ENCODE measurements at regions not wholly inside any gene's neighbourhood (a gene's known extent, or its start where the extent isn't known, plus 50 kb on each side); places are given as distances from the start of the nearest gene placed in this dataset.

DNA sequence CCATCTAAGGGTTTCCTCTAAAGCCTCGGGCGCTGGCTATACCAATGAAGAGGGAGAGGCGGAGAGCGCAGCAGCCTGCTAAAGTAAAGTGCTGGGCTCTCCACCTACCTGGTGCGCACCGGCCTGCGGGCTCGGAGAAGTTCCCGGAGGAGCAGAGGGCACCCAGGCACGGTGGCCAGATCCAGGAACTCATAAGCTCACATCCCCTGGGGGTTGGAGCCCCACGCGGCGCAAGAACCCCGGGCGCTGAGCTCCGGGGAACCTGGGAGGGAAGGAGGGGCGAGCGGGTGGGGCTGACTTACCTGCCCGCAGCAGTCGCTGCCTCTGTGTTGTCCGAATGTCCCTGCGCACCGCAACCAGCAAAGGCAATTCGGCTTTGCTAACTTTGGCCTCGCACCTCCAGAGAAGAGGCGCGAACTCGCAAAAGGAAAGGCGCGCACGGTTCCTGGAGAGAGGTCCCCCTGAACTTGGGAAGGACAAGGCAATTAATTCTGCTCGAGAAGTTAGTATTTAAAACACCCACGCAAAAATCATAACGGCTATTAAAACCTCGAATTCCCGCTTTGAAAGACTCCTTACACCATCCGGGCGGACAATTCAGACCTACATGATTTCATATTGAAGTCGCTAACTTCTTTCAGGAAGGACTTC is 127.6 kb upstream of the C11orf58 start:
- H3K36me3 ChIP-seq (ENCODE audit: insufficient read depth, low read length), result no peaks in the 10 kb centered on the region
- peaks cover 45% of the 10 kb centered on the region for H3K27me3 ChIP-seq (ENCODE audit: insufficient read depth, low read length)
- H3K4me1 ChIP-seq (ENCODE audit: insufficient read depth, low read length), result peaks cover 35% of the 10 kb centered on the region
- H3K9me3 ChIP-seq (ENCODE audit: low read length), result no peaks in the 10 kb centered on the region
- H3K4me3 ChIP-seq (ENCODE audit: low read length), result no peak overlapping the region
- H2AFZ ChIP-seq (ENCODE audit: low read depth, low read length), result no peak overlapping the region

GRCh38 chr11:16610213-16610737 is 128.2 kb upstream of the C11orf58 start:
- Histone ChIP-seq H3K9me3 (ENCODE audit: low read length) (no peaks in the 10 kb centered on the region), H2AFZ (ENCODE audit: low read depth, low read length) (no peak overlapping the region), H3K4me3 (ENCODE audit: low read length) (no peak overlapping the region), H3K27me3 (ENCODE audit: insufficient read depth, low read length) (peaks cover 45% of the 10 kb centered on the region), H3K4me1 (ENCODE audit: insufficient read depth, low read length) (peaks cover 39% of the 10 kb centered on the region), H3K36me3 (ENCODE audit: insufficient read depth, low read length) (no peaks in the 10 kb centered on the region)

- Histone ChIP-seq H3K27me3 (ENCODE audit: insufficient read depth, low read length) (peaks cover 45% of the 10 kb centered on the region), H3K36me3 (ENCODE audit: insufficient read depth, low read length) (no peaks in the 10 kb centered on the region), H3K4me3 (ENCODE audit: low read length) (no peak overlapping the region), H3K9me3 (ENCODE audit: low read length) (no peaks in the 10 kb centered on the region), H2AFZ (ENCODE audit: low read depth, low read length) (no peak overlapping the region), H3K4me1 (ENCODE audit: insufficient read depth, low read length) (peaks cover 39% of the 10 kb centered on the region)
Measured at GRCh38 chr11:16609769-16610168, 128.7 kb upstream of the C11orf58 start.

GRCh38 chr11:16607675-16608644 is 130.5 kb upstream of the C11orf58 start:
- Histone ChIP-seq H3K27me3 (ENCODE audit: insufficient read depth, low read length) (peaks cover 38% of the 10 kb centered on the region), H3K9me3 (ENCODE audit: low read length) (no peaks in the 10 kb centered on the region), H3K4me1 (ENCODE audit: insufficient read depth, low read length) (peaks cover 41% of the 10 kb centered on the region), H3K4me3 (ENCODE audit: low read length) (peak overlapping the region; percentile 65), H2AFZ (ENCODE audit: low read depth, low read length) (peak overlapping the region; percentile 86), H3K36me3 (ENCODE audit: insufficient read depth, low read length) (no peaks in the 10 kb centered on the region)

DNA sequence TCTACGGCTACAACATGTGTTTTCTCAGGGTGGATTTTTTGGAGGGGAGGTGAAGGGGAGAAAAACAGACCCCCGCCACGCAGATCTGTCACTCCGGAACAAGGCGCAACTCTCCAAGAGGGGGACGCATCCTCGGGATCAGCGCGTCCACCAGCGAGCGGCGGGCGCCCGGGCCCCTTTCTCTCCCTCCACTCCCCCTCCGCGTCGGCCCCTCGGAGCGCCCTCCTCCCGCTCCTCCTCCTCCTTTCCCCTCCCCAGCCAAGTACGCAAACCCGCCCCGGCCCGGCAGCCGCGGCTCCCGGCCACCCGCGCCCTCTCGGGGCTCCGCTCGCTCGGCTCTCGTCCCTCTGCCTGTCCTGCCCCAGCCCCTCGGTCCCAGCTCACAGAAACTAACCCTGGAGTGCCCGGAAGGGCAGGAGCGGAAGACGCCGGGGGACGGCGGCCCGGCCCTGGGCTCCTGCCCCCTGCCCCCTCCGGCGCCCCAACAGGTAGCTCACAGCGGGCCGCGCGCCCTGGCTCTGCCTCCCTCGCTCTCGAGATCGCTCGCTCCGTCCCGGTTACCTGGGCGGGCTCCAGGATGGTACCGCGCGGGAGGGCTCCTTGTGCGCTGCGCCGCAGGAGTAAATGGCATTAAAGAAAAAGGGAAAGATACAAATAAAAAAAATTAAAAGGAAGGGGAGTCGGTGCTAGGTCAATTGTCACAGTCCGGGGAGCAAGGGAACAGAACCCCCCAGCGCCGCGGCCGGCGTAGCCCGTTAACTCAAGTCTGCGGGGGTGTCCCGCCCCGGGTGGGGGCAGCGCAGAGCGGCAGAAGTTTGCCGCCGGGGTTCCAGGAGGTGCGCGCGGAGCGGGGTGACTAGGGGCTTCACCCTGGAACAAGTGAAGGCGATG is 131.4 kb upstream of the C11orf58 start:
- Histone ChIP-seq H3K36me3 (ENCODE audit: insufficient read depth, low read length) (no peaks in the 10 kb centered on the region), H3K27me3 (ENCODE audit: insufficient read depth, low read length) (peaks cover 31% of the 10 kb centered on the region), H3K9me3 (ENCODE audit: low read length) (no peaks in the 10 kb centered on the region), H3K4me1 (ENCODE audit: insufficient read depth, low read length) (peaks cover 34% of the 10 kb centered on the region), H2AFZ (ENCODE audit: low read depth, low read length) (peak overlapping the region; percentile 86), H3K4me3 (ENCODE audit: low read length) (peak overlapping the region; percentile 65)

- H3K36me3 ChIP-seq (ENCODE audit: insufficient read depth, low read length), result no peaks in the 10 kb centered on the region
- H3K9me3 ChIP-seq (ENCODE audit: low read length), result no peaks in the 10 kb centered on the region
- peak overlapping the region; percentile 65 for H3K4me3 ChIP-seq (ENCODE audit: low read length)
- peak overlapping the region; percentile 86 for H2AFZ ChIP-seq (ENCODE audit: low read depth, low read length)
- H3K4me1 ChIP-seq (ENCODE audit: insufficient read depth, low read length), result peaks cover 25% of the 10 kb centered on the region
- peaks cover 22% of the 10 kb centered on the region for H3K27me3 ChIP-seq (ENCODE audit: insufficient read depth, low read length)
Measured at GRCh38 chr11:16605894-16606783, 132.3 kb upstream of the C11orf58 start.

- Histone ChIP-seq H3K4me3 (ENCODE audit: low read length) (peak overlapping the region; percentile 65), H3K4me1 (ENCODE audit: insufficient read depth, low read length) (peaks cover 25% of the 10 kb centered on the region), H3K36me3 (ENCODE audit: insufficient read depth, low read length) (no peaks in the 10 kb centered on the region), H2AFZ (ENCODE audit: low read depth, low read length) (peak overlapping the region; percentile 86), H3K27me3 (ENCODE audit: insufficient read depth, low read length) (peaks cover 15% of the 10 kb centered on the region), H3K9me3 (ENCODE audit: low read length) (no peaks in the 10 kb centered on the region)
Measured at GRCh38 chr11:16605389-16605893, 133.0 kb upstream of the C11orf58 start.

DNA sequence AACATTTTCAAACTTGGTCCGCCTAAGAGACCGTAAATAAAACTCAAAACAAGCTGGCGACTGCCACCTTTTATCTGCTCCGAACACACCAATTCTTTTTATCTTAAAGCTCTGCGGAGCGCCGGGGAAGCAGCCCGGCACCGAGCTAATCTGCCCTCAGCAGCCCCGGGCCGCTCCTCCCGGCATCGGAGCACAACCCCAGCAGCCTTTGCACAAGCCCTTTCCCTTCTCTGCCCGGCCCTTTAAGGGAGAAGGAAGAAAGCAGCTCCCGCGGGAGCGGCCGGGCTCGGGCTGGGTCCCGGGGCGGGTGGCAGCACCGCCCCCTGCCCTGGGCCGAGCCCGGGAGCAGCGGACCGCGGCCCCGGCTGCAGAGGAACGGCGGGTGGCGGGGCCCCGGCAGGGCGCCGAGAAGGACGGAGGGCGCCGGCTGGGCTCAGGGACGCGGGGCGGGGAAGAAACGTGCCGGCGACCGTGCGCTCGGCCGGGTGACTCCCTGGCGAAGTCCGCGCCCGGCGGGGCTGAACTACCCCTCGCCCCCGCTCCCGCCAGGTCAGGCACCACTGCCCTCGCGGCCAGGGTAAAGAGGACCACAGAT is 133.6 kb upstream of the C11orf58 start:
- Histone ChIP-seq H3K4me3 (ENCODE audit: low read length) (peak overlapping the region; percentile 65), H3K9me3 (ENCODE audit: low read length) (no peaks in the 10 kb centered on the region), H3K36me3 (ENCODE audit: insufficient read depth, low read length) (no peaks in the 10 kb centered on the region), H3K27me3 (ENCODE audit: insufficient read depth, low read length) (peaks cover 9% of the 10 kb centered on the region), H3K4me1 (ENCODE audit: insufficient read depth, low read length) (peaks cover 25% of the 10 kb centered on the region), H2AFZ (ENCODE audit: low read depth, low read length) (peak overlapping the region; percentile 86)

DNA sequence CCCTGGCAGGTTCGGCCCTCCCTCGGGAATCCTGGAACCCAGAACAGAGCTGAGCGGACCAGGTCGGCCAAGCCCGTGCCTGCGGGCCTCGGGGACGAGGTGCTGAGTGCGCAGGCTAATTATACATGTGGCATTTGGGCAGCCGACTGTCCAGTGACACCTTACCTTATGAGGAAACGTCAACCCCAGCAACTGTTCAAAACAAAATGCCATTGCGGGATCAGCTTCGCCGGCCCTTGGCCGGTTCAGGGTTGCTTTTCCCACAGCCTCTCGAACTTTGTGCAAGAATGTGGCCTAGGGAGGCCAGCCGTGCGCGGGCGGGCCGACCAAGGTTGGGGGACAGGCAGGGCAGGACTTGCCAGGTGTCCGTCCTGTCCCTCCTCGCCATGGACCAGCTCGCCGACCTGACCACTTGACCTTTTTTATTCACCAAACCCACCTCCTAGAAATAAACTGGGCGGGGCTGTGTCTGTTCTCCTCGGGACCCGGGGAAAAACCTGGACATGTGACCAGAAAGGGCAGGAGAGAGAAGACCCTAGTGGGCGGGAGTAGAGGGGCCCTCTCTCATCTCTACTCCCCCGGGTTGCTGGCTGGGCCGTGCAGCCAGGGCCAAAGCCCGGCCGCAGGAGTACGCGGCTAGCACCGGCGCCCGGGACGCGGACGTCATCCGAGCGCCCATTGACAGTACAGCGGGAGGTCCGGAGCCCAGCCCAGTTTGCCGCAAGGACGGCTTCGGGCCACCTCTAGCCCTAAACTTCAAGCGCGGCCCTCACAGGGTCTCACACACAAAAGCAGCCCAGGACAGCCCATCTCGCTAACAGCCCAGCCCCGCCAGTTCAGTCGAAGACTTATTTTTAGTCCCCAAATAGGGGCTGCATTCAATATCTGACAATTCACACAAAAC is 134.3 kb upstream of the C11orf58 start:
- H3K9me3 ChIP-seq (ENCODE audit: low read length), result no peaks in the 10 kb centered on the region

DNA sequence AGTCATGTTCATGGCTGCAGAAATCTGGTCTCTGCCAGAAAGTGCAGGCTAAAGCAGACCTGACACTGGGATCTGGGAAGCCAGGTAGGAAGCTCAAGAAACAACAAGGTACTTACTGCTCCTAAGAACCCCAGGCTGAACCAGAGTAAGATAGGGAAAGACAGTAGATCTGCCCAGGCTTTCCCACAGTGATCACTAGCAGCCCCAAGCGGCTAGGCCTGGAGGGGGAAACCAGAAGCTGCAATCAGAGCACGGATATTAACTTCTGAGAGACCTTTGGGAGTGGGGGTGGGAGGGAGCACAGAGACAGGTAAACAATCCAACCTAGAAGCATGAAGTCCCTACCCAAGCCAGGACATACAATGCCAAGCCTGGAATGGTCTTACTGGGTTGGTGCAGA is 135.2 kb upstream of the C11orf58 start:
- peaks cover 22% of the 10 kb centered on the region for H3K4me1 ChIP-seq (ENCODE audit: insufficient read depth, low read length)
- H3K36me3 ChIP-seq (ENCODE audit: insufficient read depth, low read length), result no peaks in the 10 kb centered on the region
- H3K9me3 ChIP-seq (ENCODE audit: low read length), result no peaks in the 10 kb centered on the region
- H2AFZ ChIP-seq (ENCODE audit: low read depth, low read length), result no peak overlapping the region
- H3K4me3 ChIP-seq (ENCODE audit: low read length), result no peak overlapping the region
- H3K27me3 ChIP-seq (ENCODE audit: insufficient read depth, low read length), result no peaks in the 10 kb centered on the region

More for the DNA sequence above, 134.3 kb upstream of the C11orf58 start:
- Histone ChIP-seq H3K36me3 (ENCODE audit: insufficient read depth, low read length) (no peaks in the 10 kb centered on the region), H3K4me1 (ENCODE audit: insufficient read depth, low read length) (peaks cover 25% of the 10 kb centered on the region), H2AFZ (ENCODE audit: low read depth, low read length) (peak overlapping the region; percentile 86), H3K27me3 (ENCODE audit: insufficient read depth, low read length) (peaks cover 2% of the 10 kb centered on the region), H3K4me3 (ENCODE audit: low read length) (peak overlapping the region; percentile 65)

- Histone ChIP-seq H3K4me1 (ENCODE audit: insufficient read depth, low read length) (peaks cover 4% of the 10 kb centered on the region), H3K27me3 (ENCODE audit: insufficient read depth, low read length) (no peaks in the 10 kb centered on the region), H2AFZ (ENCODE audit: low read depth, low read length) (no peak overlapping the region), H3K4me3 (ENCODE audit: low read length) (no peak overlapping the region), H3K9me3 (ENCODE audit: low read length) (no peaks in the 10 kb centered on the region), H3K36me3 (ENCODE audit: insufficient read depth, low read length) (no peaks in the 10 kb centered on the region)
Measured at GRCh38 chr11:16598906-16599305, 139.5 kb upstream of the C11orf58 start.
